ENCODE measurements at regions not wholly inside any gene's neighbourhood (a gene's known extent, or its start where the extent isn't known, plus 50 kb on each side); places are given as distances from the start of the nearest gene placed in this dataset.
"Not testable (repeated sequence)": the region's sequence is repeated elsewhere in the genome, so short reads cannot be mapped to it uniquely, and the experiment has no call there.

- DNase-seq (ENCODE audit: low read depth) = no peak
These were observed 80.0 kb upstream of the ARG1 start for GRCh38 chr6:131492932-131493573.

DNA sequence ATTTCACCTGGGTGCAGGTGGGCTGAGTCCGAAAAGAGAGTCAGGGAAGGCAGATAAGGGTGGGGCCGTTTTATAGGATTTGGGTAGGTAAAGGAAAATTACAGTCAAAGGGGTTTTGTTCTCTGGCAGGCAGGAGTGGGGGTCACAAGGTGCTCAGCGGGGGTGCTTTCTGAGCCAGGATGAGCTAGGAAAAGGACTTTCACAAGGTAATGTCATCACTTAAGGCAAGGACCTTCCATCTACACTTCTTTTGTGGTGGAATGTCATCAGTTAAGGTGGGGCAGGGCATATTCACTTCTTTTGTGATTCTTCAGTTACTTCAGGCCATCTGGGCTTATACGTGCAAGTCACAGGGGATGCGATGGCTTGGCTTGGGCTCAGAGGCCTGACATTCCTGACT is 68.6 kb upstream of the ARG1 start:
- DNase-seq (ENCODE audit: low read depth) = not testable (repeated sequence)

DNA sequence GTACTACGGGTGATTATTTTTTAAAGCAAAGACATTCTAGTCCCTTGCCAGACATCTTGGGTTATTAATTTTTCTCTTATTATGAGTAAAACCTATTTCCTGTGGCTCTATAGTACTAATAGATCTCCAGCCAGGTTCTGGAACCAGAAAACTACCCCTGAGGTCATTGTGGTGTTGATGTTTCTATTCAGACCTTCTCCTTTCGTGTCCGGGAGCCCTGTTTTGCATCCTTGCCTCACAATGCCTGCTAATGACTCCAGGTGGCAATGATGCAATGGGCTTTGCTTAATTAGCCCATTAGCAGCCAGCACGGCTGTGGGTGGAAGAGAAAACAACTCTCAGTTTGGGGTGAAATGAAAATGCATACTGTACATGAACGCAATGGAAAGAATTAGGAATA is 62.9 kb upstream of the ARG1 start:
- DNase-seq (ENCODE audit: low read depth) = peak; percentile 73

GRCh38 chr6:131510591-131510990 is 62.4 kb upstream of the ARG1 start:
- peak; percentile 58 for DNase-seq (ENCODE audit: low read depth)

- peak; percentile 53 for DNase-seq (ENCODE audit: low read depth)
These were observed 53.2 kb upstream of the ARG1 start for GRCh38 chr6:131519670-131520436.
